PC-9 (cell line): ENCODE measurements at regions not wholly inside any gene's neighbourhood (a gene's known extent, or its start where the extent isn't known, plus 50 kb on each side); places are given as distances from the start of the nearest gene placed in this dataset.

Experiments used
- BruUV-seq: library from RNA; stranded (reverse); fragments of 400-500 nt; replicated peaks from 2 replicates; lab custom pipeline; 2021; lab: Mats Ljungman, UMichigan
- CTCF ChIA-PET: fragments of 300-600 bp; sonication (Branson Sonifier 250); formaldehyde crosslinking; loops from one replicate; lab custom pipeline; 2022; ENCODE audit warnings: antibody characterized with exemption; lab: Charles Lee
- POLR2A ChIA-PET: fragments of 300-600 bp; sonication (Branson Sonifier 250); formaldehyde crosslinking; loops from one replicate; lab custom pipeline; 2022; ENCODE audit warnings: antibody characterized with exemption; ENCODE audit not compliant: unreplicated experiment; lab: Charles Lee
- DNase-seq, 2 experiments: peaks; one replicate each; pipeline versions ENCODE4 v3.0.0 to v3.0.0-alpha.2; 2015 to 2022; ENCODE audit warnings: mixed read lengths in 1 of 2
- H2AFZ ChIP-seq: fragments of 200-600 bp; sonication (generic); 2 replicates; pipeline ENCODE4 v1.8.1; 2017; ENCODE audit warnings: antibody characterized with exemption
- H3F3A ChIP-seq: fragments of 200-600 bp; sonication (generic); 2 replicates; pipeline ENCODE4 v1.8.1; 2017; ENCODE audit warnings: antibody characterized with exemption, mild to moderate bottlenecking, low read depth; ENCODE audit not compliant: insufficient read depth
- H3K27ac ChIP-seq: fragments of 200-600 bp; sonication (generic); 2 replicates; pipeline ENCODE4 v1.6.1; 2016; ENCODE audit warnings: mixed run types
- H3K27me3 ChIP-seq: fragments of 200-600 bp; sonication (generic); 2 replicates; pipeline ENCODE4 v1.6.1; 2016; ENCODE audit warnings: low read depth, mixed run types; ENCODE audit not compliant: insufficient read depth
- H3K36me3 ChIP-seq: fragments of 200-600 bp; sonication (generic); 2 replicates; pipeline ENCODE4 v1.6.1; 2016; ENCODE audit warnings: low read depth, mixed run types
- H3K4me1 ChIP-seq: fragments of 200-600 bp; sonication (generic); replicated peaks from 2 replicates; pipeline ENCODE4 v1.6.1; 2016; ENCODE audit warnings: mixed run types; ENCODE audit not compliant: insufficient read depth
- H3K4me2 ChIP-seq: fragments of 200-600 bp; sonication (generic); 2 replicates; pipeline ENCODE4 v1.6.1; 2017; ENCODE audit warnings: mixed run types
- H3K4me3 ChIP-seq: fragments of 200-600 bp; sonication (generic); 2 replicates; pipeline ENCODE4 v1.6.1; 2016; ENCODE audit warnings: mixed run types
- H3K79me2 ChIP-seq: fragments of 200-600 bp; sonication (generic); 2 replicates; pipeline ENCODE4 v1.6.1; 2017; ENCODE audit warnings: low read depth, mixed run types
- H3K9me2 ChIP-seq: fragments of 200-600 bp; sonication (generic); 2 replicates; pipeline ENCODE4 v1.8.1; 2017; ENCODE audit warnings: mild to moderate bottlenecking; ENCODE audit not compliant: insufficient read depth
- H3K9me3 ChIP-seq: fragments of 200-600 bp; sonication (generic); 2 replicates; pipeline ENCODE4 v1.8.1; 2016; ENCODE audit warnings: low read depth; ENCODE audit not compliant: insufficient read depth
- H4K20me1 ChIP-seq: fragments of 200-600 bp; sonication (generic); 2 replicates; pipeline ENCODE4 v1.8.1; 2017; ENCODE audit not compliant: insufficient read depth
- CTCF ChIP-seq: fragments of 200-600 bp; sonication (generic); conservative IDR thresholded peaks from 2 replicates; pipeline ENCODE4 v1.6.1; 2017; ENCODE audit warnings: mixed run types, antibody characterized with exemption, mild to moderate bottlenecking, moderate library complexity
- EZH2 ChIP-seq: fragments of 200-600 bp; sonication (generic); IDR thresholded peaks from 2 replicates; pipeline ENCODE4 v1.8.0; 2017; ENCODE audit warnings: antibody characterized with exemption, low read depth
- intact Hi-C: fragments of 100-400 bp; cut with micrococcal nuclease; formaldehyde crosslinking; loops from one replicate; pipeline ENCODE4 v1.10.0; 2022; ENCODE audit not compliant: unreplicated experiment

DNA sequence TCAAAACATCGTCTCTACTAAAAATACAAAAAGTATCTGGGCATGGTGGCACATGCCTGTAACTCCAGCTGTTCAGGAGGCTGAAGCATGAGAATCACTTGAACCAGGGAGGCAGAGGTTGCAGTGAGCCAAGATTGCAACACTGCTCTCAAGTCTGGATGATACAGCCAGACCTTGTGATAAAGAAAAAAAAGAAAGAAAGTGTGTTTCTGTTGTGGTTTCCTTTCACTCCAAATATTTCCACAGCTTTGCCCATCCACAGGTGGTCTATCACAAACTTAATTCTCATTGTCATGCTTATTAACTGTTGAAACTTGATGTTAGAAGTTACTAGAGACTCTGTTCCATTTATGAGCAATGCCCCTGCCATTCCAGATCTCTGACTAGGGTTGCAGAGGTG lies 316.0 kb upstream of the SEMA3C start:
- no peak for DNase-seq
- Histone ChIP-seq H3F3A (no peaks in the 10 kb centered on the region), H3K4me3 (no peak overlapping the region), H3K9me2 (no peaks in the 10 kb centered on the region), H2AFZ (no peak overlapping the region), H3K27me3 (no peaks in the 10 kb centered on the region), H3K9me3 (no peaks in the 10 kb centered on the region), H4K20me1 (no peaks in the 10 kb centered on the region), H3K4me2 (no peak overlapping the region), H3K36me3 (no peaks in the 10 kb centered on the region), H3K27ac (no peak overlapping the region), H3K79me2 (no peaks in the 10 kb centered on the region), H3K4me1 (no peaks in the 10 kb centered on the region)
- BruUV-seq, result no TSS peak
- intact Hi-C loops, result no loop called here
- CTCF ChIA-PET, result no interaction called here
- TF ChIP-seq CTCF (no peak), EZH2 (no peak)
- POLR2A ChIA-PET, result no interaction called here

GRCh38 chr7:81233208-81233940 lies 314.5 kb upstream of the SEMA3C start:
- H3K4me2 ChIP-seq, result no peak overlapping the region
- no peaks in the 10 kb centered on the region for H3K9me3 ChIP-seq
- no peaks in the 10 kb centered on the region for H3K9me2 ChIP-seq
- no peaks in the 10 kb centered on the region for H3F3A ChIP-seq
- no peaks in the 10 kb centered on the region for H4K20me1 ChIP-seq
- no peak overlapping the region for H3K27ac ChIP-seq
- no peak for DNase-seq
- ChIA-PET POLR2A (no interaction called here), CTCF (no interaction called here)
- no peaks in the 10 kb centered on the region for H3K4me1 ChIP-seq
- TF ChIP-seq CTCF, result no peak
- no peak for TF ChIP-seq EZH2
- H3K27me3 ChIP-seq, result no peaks in the 10 kb centered on the region
- no peak overlapping the region for H2AFZ ChIP-seq
- H3K4me3 ChIP-seq, result no peak overlapping the region
- BruUV-seq, result no TSS peak
- intact Hi-C loops, result no loop called here
- no peaks in the 10 kb centered on the region for H3K79me2 ChIP-seq
- H3K36me3 ChIP-seq, result no peaks in the 10 kb centered on the region

- Histone ChIP-seq H3K4me1 (no peaks in the 10 kb centered on the region), H3K4me2 (no peak overlapping the region), H3K27ac (no peak overlapping the region), H3K4me3 (no peak overlapping the region), H3K9me2 (no peaks in the 10 kb centered on the region), H3K79me2 (no peaks in the 10 kb centered on the region), H3K27me3 (no peaks in the 10 kb centered on the region), H3F3A (no peaks in the 10 kb centered on the region), H2AFZ (no peak overlapping the region), H3K9me3 (no peaks in the 10 kb centered on the region), H3K36me3 (no peaks in the 10 kb centered on the region), H4K20me1 (no peaks in the 10 kb centered on the region)
- POLR2A ChIA-PET, result no interaction called here
- intact Hi-C loops, result no loop called here
- TF ChIP-seq CTCF, result no peak
- no peak for TF ChIP-seq EZH2
- DNase-seq, result no peak
- BruUV-seq, result no TSS peak
- CTCF ChIA-PET, result no interaction called here
Measured at GRCh38 chr7:81232084-81232799, 313.4 kb upstream of the SEMA3C start.
